Ovary (tissue), 7 donors: ENCODE measurements at regions not wholly inside any gene's neighbourhood (a gene's known extent, or its start where the extent isn't known, plus 50 kb on each side); places are given as distances from the start of the nearest gene placed in this dataset.

Experiments used
- DNase-seq, 5 donors: peaks; one replicate each; pipeline ENCODE4 v3.0.0-alpha.2; 2019 to 2020
- H3K27ac ChIP-seq, 2 donors: fragments of 200-600 bp; one replicate each; pipeline versions ENCODE4 v1.5.1 to v1.8.0; 2019 to 2022
- H3K27me3 ChIP-seq: fragments of 200-600 bp; one replicate; pipeline ENCODE4 v1.8.0; 2022
- H3K36me3 ChIP-seq: fragments of 200-600 bp; sonication (generic); one replicate; pipeline ENCODE4 v1.5.1; 2019
- H3K4me1 ChIP-seq: one replicate; pipeline ENCODE4 v1.8.1; 2013; ENCODE audit warnings: mild to moderate bottlenecking, moderate library complexity; ENCODE audit not compliant: insufficient read depth
- H3K4me3 ChIP-seq: fragments of 200-600 bp; sonication (generic); one replicate; pipeline ENCODE4 v1.5.1; 2017
- H3K9me3 ChIP-seq, 2 donors: fragments of 200-600 bp in 1 of 2; sonication (generic) in 1 of 2; one replicate each; pipeline versions ENCODE4 v1.5.1 to v1.8.1; 2013 to 2019; ENCODE audit warnings: mild to moderate bottlenecking in 1 of 2, moderate library complexity in 1 of 2
- EP300 ChIP-seq: sonication (generic); formaldehyde crosslinking; IDR thresholded peaks from one replicate; pipeline ENCODE4 v1.6.1; 2017; ENCODE audit warnings: antibody characterized with exemption
- POLR2A ChIP-seq: fragments of 450-650 bp; IDR thresholded peaks from one replicate; pipeline ENCODE4 v1.6.1; 2017; ENCODE audit warnings: antibody characterized with exemption, mild to moderate bottlenecking, moderate library complexity
- WGBS, 3 donors: extraction: QIAGEN DNeasy Blood & Tissue Kit in 1 of 3; methylation state at CpG; one replicate each; pipeline versions ENCODE4 v1.1.5 to v1.1.7; 2013 to 2017; 5-methylcytosine and 5-hydroxymethylcytosine counted together
- intact Hi-C, 4 donors: fragments of 100-400 bp; cut with DNase I; formaldehyde crosslinking; loops; one replicate each; pipeline versions ENCODE4 v1.11.0 to v1.15.1; 2022 to 2023
- TF ChIP-seq, protein P1 (sequence below), 3 donors: fragments of 450-650 bp in 2 of 3; fragments of 200-600 bp in 1 of 3; IDR thresholded peaks; one replicate each; pipeline versions ENCODE4 v1.5.1 to v1.8.0; 2016 to 2022; ENCODE audit warnings: antibody characterized with exemption in 3 of 3, mild to moderate bottlenecking in 1 of 3
- donor health status: DM: no; HTN: no; CAD: no; lungs with moderate emphysema.
- donor health status: DM: no; HTN: no; CAD: no.
- donor health status: Bipolar disorder and iron deficiency.
- donor health status: DM: no; HTN: no; CAD: no.
- donor health status: DM: yes; HTN: yes; CAD: no.

DNA sequence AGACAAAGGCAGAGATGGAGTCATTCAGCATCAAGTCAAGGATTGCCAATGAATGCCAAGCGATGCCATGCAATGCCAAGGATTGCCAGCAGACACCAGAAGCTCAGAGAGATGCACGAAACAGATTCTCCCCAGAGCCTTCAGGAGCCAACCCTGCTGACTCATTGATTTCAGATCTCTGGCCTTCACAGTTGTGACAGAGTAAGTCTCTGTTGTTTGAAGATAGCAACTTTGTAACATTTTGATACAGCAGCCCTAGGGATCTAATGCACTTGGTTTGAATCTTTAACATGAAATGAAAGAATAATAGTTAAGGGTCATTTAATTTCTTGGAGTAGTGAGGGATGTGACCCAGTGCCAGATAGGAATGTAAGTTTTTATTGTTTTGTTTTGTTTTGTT lies 287.4 kb upstream of the RUNX1 start:
- no peak overlapping the region for H3K4me3 ChIP-seq
- intact Hi-C loops = no loop called here
- no peak overlapping the region for H3K27ac ChIP-seq
- H3K4me1 ChIP-seq = no peaks in the 10 kb centered on the region
- no peaks in the 10 kb centered on the region for H3K36me3 ChIP-seq
- no peaks in the 10 kb centered on the region for H3K27me3 ChIP-seq
- no peak for TF ChIP-seq POLR2A
- TF ChIP-seq EP300 = no peak
- TF ChIP-seq, protein P1, sequence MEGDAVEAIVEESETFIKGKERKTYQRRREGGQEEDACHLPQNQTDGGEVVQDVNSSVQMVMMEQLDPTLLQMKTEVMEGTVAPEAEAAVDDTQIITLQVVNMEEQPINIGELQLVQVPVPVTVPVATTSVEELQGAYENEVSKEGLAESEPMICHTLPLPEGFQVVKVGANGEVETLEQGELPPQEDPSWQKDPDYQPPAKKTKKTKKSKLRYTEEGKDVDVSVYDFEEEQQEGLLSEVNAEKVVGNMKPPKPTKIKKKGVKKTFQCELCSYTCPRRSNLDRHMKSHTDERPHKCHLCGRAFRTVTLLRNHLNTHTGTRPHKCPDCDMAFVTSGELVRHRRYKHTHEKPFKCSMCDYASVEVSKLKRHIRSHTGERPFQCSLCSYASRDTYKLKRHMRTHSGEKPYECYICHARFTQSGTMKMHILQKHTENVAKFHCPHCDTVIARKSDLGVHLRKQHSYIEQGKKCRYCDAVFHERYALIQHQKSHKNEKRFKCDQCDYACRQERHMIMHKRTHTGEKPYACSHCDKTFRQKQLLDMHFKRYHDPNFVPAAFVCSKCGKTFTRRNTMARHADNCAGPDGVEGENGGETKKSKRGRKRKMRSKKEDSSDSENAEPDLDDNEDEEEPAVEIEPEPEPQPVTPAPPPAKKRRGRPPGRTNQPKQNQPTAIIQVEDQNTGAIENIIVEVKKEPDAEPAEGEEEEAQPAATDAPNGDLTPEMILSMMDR (IDR thresholded peaks at IDR 0.05) = no peak
- WGBS, 3 donors = 94 to 99% (median 94%) methylated on average over 2 of the region's 2 CpGs
- no peak for DNase-seq
- H3K9me3 ChIP-seq = no peaks in the 10 kb centered on the region

DNA sequence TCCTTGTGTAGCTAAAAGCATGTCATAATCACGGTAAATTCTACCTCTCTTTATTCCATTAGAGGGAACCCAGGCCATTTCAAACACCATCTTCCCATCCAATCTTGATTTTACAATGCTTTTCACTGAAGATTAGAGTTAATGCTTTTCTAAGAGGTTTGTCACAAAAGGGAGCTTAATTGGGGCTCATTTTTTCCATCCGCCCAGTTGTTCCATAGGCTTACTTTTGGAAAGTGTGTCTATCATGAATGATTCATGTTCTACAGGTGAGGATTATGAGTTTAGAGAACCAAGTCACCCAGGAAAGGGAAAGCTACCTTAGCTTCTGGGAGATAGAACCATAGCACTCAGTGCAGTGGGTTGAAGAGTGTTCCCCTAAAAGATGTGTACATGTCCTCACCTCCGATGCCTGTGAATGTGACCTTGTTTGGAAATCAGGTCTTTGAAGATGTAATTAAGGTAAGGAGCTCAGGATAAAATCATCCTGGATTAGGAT lies 286.9 kb upstream of the RUNX1 start:
- Histone ChIP-seq H3K4me3 (no peak overlapping the region), H3K27ac (no peak overlapping the region), H3K36me3 (no peaks in the 10 kb centered on the region), H3K27me3 (no peaks in the 10 kb centered on the region), H3K9me3 (no peaks in the 10 kb centered on the region), H3K4me1 (no peaks in the 10 kb centered on the region)
- intact Hi-C loops = no loop called here
- no peak for DNase-seq
- TF ChIP-seq EP300 = no peak
- WGBS, 3 donors = 95 to 98% (median 96%) methylated on average over 3 of the region's 3 CpGs

DNA sequence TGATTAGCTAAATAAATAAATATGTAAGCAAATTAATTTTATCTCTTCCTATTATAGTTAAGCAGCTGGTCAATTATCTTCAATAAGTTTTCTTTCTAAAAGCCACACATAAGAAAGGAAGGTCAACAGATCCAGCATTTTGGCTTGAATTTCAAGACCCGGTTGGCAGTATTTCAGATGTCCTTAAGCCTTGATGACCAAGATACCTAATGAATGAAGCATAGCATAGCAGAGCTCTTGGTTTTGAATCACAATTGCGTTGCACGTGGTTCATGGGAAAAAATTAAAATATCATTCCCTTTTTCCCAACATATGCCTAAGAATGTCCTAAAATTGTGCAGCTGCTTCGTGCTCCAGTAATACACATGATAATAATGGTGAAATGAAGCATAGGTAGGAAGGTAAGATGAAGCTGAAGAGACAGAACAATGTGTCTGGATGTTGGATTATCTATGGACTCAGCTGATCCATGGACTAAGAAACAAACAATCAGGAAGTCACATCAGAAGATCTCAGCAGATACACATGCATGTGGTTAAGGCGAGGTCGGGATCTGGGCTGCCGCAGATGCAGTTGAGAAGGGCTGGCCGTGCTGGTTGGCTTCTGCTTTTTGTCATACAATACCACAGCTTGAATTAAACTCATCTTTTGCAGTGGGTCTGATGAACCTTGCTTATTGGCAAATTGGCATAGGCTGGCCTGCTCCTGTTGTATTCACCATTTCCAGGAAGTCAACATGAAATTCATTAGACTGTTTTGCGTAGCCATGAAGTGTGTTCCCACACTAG lies 284.9 kb upstream of the RUNX1 start:
- Histone ChIP-seq H3K4me1 (no peaks in the 10 kb centered on the region), H3K36me3 (no peaks in the 10 kb centered on the region), H3K27ac (no peak overlapping the region), H3K9me3 (no peaks in the 10 kb centered on the region), H3K27me3 (no peaks in the 10 kb centered on the region), H3K4me3 (no peak overlapping the region)
- TF ChIP-seq EP300 (no peak), POLR2A (no peak)
- TF ChIP-seq, protein P1 (IDR thresholded peaks at IDR 0.05) = no peak
- DNase-seq = no peak
- WGBS, 3 donors = 75 to 80% (median 80%) methylated on average over 9 of the region's 9 CpGs
- intact Hi-C loops = no loop called here

DNA sequence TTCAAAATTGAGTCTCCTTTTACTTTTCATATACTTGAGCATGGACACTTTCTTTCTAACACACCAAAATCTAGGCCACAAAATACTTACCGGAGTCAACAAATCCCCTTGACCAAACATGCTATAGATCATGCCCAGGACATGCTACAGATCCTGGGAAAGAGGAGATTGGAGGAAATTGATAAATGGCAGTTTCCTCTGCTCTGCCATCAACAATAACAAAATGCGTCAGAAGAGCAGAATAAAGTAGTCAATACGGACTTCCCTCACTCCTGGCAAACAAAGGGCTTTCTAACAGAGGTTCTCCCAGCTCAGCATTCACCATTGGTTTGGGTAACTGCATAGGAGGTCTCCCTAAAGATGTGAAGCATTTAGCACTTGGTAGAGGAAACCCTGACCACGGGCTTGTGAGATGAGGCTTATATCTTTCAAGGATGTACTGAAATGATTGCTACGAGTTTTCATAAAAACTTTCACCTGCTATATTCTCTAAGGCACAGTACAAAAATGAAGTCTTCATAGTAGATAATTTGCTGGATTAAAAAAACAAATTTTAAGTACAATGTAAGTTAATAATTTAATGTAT lies 283.8 kb upstream of the RUNX1 start:
- no peak overlapping the region for H3K27ac ChIP-seq
- WGBS, 3 donors = 85 to 90% (median 88%) methylated on average over 5 of the region's 5 CpGs
- no peaks in the 10 kb centered on the region for H3K9me3 ChIP-seq
- H3K27me3 ChIP-seq = no peaks in the 10 kb centered on the region
- intact Hi-C loops = no loop called here
- no peak overlapping the region for H3K4me3 ChIP-seq
- no peak for TF ChIP-seq EP300
- no peak for TF ChIP-seq POLR2A
- TF ChIP-seq, protein P1 (IDR thresholded peaks at IDR 0.05) = no peak
- H3K36me3 ChIP-seq = no peaks in the 10 kb centered on the region
- no peaks in the 10 kb centered on the region for H3K4me1 ChIP-seq
- DNase-seq = no peak
